ENCODE measurements at regions not wholly inside any gene's neighbourhood (a gene's known extent, or its start where the extent isn't known, plus 50 kb on each side); places are given as distances from the start of the nearest gene placed in this dataset.

DNA sequence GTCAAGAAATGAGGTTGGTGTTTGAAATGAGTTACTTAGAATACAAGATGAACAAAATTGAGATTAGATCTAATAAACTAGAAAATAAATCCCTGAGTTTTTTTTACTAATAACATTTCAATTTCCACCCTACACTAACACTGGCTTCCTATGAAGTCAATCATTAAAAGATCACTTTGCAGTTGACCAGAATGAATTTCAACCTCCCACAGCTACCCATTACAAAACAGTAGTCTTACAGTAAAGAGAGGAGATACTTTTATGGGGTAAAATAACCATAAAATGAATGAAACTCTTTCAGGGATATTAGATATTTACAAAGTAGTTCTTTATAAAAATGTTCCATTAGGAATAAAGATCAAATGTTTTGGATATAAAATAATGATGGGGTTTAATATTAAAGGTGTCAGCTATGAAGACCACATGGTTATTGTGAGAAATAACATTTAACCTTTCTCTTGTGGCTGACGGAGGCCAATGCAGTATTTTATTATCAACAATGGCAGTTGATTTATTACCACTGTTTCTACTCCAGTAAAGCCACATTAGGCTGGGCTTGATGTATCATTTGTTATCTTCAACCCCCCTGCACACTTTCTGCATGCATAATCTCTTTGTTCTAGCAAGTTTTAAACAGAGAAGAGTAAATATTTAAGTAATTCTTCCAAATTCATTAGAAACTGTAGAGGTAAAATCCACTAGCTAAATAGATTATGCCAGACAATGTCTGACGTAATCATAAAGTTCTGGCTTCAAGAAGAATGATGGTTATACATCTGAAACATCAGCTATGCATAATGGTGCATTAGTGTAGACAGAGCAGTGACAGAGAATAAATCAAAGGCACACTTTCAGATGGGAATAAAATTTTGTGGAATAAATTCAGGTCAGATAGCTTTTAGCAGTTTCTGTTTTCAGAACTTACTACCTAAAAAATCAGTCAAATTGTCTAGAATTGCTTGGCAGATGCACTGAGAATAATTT, 516.6 kb downstream of the PCDH18 start:
- H3K27me3 ChIP-seq (ENCODE audit: control insufficient read depth in 2 of 2, insufficient read depth in 2 of 2, low read length in 2 of 2) = no peaks in the 10 kb centered on the region
- no peaks in the 10 kb centered on the region for H3K9me3 Mint-ChIP-seq
- H3K36me3 ChIP-seq (replicated peaks in 1 of 2; ENCODE audit: control insufficient read depth in 1 of 2, insufficient read depth in 2 of 2, low read length in 2 of 2) = no peaks in the 10 kb centered on the region
- intact Hi-C loops (cut with micrococcal nuclease) = no loop called here
- no peak overlapping the region for H3K9ac ChIP-seq (ENCODE audit: insufficient read depth, low read length, poor library complexity, severe bottlenecking)
- H4K20me1 ChIP-seq (ENCODE audit: insufficient read depth, low read length) = no peaks in the 10 kb centered on the region
- no peak overlapping the region for H3K4me2 ChIP-seq (replicated peaks; ENCODE audit: extremely low read depth, low read length, poor library complexity, severe bottlenecking)
- no peak for DNase-seq
- H3K4me3 Mint-ChIP-seq = no peak overlapping the region
- WGBS (ENCODE audit: insufficient coverage) = no CpG with 5 or more reads among the region's 2 CpGs
- H3K27ac Mint-ChIP-seq = no peak overlapping the region
- no peaks in the 10 kb centered on the region for H3K4me1 Mint-ChIP-seq
- H3K36me3 Mint-ChIP-seq = no peaks in the 10 kb centered on the region
- H2AFZ ChIP-seq (ENCODE audit: insufficient read depth, low read depth, low read length, poor library complexity, severe bottlenecking) = no peak overlapping the region
- TF ChIP-seq, protein P1, sequence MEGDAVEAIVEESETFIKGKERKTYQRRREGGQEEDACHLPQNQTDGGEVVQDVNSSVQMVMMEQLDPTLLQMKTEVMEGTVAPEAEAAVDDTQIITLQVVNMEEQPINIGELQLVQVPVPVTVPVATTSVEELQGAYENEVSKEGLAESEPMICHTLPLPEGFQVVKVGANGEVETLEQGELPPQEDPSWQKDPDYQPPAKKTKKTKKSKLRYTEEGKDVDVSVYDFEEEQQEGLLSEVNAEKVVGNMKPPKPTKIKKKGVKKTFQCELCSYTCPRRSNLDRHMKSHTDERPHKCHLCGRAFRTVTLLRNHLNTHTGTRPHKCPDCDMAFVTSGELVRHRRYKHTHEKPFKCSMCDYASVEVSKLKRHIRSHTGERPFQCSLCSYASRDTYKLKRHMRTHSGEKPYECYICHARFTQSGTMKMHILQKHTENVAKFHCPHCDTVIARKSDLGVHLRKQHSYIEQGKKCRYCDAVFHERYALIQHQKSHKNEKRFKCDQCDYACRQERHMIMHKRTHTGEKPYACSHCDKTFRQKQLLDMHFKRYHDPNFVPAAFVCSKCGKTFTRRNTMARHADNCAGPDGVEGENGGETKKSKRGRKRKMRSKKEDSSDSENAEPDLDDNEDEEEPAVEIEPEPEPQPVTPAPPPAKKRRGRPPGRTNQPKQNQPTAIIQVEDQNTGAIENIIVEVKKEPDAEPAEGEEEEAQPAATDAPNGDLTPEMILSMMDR (IDR thresholded peaks at IDR 0.05) = no peak
- H3K27me3 Mint-ChIP-seq (ENCODE audit: low read depth in 3 of 3) = no peaks in the 10 kb centered on the region
- no peak overlapping the region for H3K4me3 ChIP-seq (replicated peaks in 1 of 3; ENCODE audit: low read depth in 2 of 3, low read length in 3 of 3)
- no peaks in the 10 kb centered on the region for H3K4me1 ChIP-seq (ENCODE audit: control insufficient read depth in 1 of 2, insufficient read depth in 2 of 2, low read length in 2 of 2)
- H3K9me3 ChIP-seq (replicated peaks in 1 of 2; ENCODE audit: control insufficient read depth in 1 of 2, insufficient read depth in 1 of 2, low read length in 2 of 2) = no peaks in the 10 kb centered on the region
- H3K79me2 ChIP-seq (ENCODE audit: insufficient read depth, low read length) = no peaks in the 10 kb centered on the region
- H3K27ac ChIP-seq (ENCODE audit: low read depth in 1 of 2, low read length in 2 of 2) = no peak overlapping the region

DNA sequence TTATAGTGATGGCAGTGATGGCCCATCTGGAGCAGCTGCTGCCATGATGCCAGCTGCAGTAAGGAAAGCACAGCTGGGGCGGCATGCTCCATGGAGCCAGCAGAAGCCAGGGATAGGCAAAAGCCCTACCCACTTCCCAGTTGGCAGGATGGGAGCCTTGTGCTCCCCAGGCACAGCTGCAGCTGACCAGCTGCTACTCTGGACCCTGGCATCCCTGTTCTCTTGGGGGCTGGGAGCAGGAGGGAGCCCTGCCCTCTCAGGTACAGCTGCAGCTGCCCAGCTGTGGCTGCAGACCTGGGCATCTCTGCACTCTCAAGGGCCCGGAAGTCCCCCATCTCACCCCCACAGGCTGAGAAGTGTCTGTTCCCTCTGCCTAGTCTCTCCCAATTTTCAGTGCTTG, 531.9 kb downstream of the PCDH18 start:
- no peaks in the 10 kb centered on the region for H3K36me3 Mint-ChIP-seq
- no peaks in the 10 kb centered on the region for H4K20me1 ChIP-seq (ENCODE audit: insufficient read depth, low read length)
- no peak overlapping the region for H3K4me3 Mint-ChIP-seq
- H3K4me1 ChIP-seq (ENCODE audit: control insufficient read depth in 1 of 2, insufficient read depth in 2 of 2, low read length in 2 of 2) = no peaks in the 10 kb centered on the region
- H3K79me2 ChIP-seq (ENCODE audit: insufficient read depth, low read length) = no peaks in the 10 kb centered on the region
- intact Hi-C loops (cut with micrococcal nuclease) = no loop called here
- H3K9me3 Mint-ChIP-seq = peaks cover 5 to 24% (median 13%) of the 10 kb centered on the region in 7 donors
- no peak overlapping the region for H3K4me2 ChIP-seq (replicated peaks; ENCODE audit: extremely low read depth, low read length, poor library complexity, severe bottlenecking)
- no peaks in the 10 kb centered on the region for H3K4me1 Mint-ChIP-seq
- H3K27ac Mint-ChIP-seq = no peak overlapping the region
- no peak overlapping the region for H2AFZ ChIP-seq (ENCODE audit: insufficient read depth, low read depth, low read length, poor library complexity, severe bottlenecking)
- no peaks in the 10 kb centered on the region for H3K36me3 ChIP-seq (replicated peaks in 1 of 2; ENCODE audit: control insufficient read depth in 1 of 2, insufficient read depth in 2 of 2, low read length in 2 of 2)
- no peak overlapping the region for H3K9ac ChIP-seq (ENCODE audit: insufficient read depth, low read length, poor library complexity, severe bottlenecking)
- 86% methylated on average over 2 of the region's 2 CpGs for whole genome bisulfite sequencing (ENCODE audit: insufficient coverage)
- DNase-seq = no peak
- H3K27me3 ChIP-seq (ENCODE audit: control insufficient read depth in 2 of 2, insufficient read depth in 2 of 2, low read length in 2 of 2) = no peaks in the 10 kb centered on the region
- H3K4me3 ChIP-seq (replicated peaks in 1 of 3; ENCODE audit: low read depth in 2 of 3, low read length in 3 of 3) = no peak overlapping the region
- H3K27ac ChIP-seq (ENCODE audit: low read depth in 1 of 2, low read length in 2 of 2) = no peak overlapping the region
- H3K27me3 Mint-ChIP-seq (ENCODE audit: low read depth in 3 of 3) = peaks cover 0 to 3% (median 0%) of the 10 kb centered on the region in 3 donors
- peaks cover 24 to 37% of the 10 kb centered on the region in 2 donors for H3K9me3 ChIP-seq (replicated peaks in 1 of 2; ENCODE audit: control insufficient read depth in 1 of 2, insufficient read depth in 1 of 2, low read length in 2 of 2)
- TF ChIP-seq, protein P1 (IDR thresholded peaks at IDR 0.05) = no peak
